K562 (cell line): ENCODE measurements at regions not wholly inside any gene's neighbourhood (a gene's known extent, or its start where the extent isn't known, plus 50 kb on each side); places are given as distances from the start of the nearest gene placed in this dataset.

Experiments used
- ARHGAP35 ChIP-seq: fragments of 450-650 bp; IDR thresholded peaks from 2 replicates; pipeline ENCODE4 v1.6.1; 2018; ENCODE audit not compliant: partially characterized antibody
- ARNT ChIP-seq, 2 experiments: fragments of 450-650 bp; IDR thresholded peaks; 2 replicates each; pipeline ENCODE4 v1.6.1; 2016; ENCODE audit warnings: mild to moderate bottlenecking in 1 of 2
- ATF7 ChIP-seq: fragments of 450-650 bp; IDR thresholded peaks from 2 replicates; pipeline ENCODE4 v1.7.1; 2014; ENCODE audit warnings: mild to moderate bottlenecking, moderate library complexity
- CEBPB ChIP-seq: fragments of 450-650 bp; IDR thresholded peaks from 2 replicates; pipeline ENCODE4 v1.6.1; 2016; ENCODE audit warnings: missing genetic modification characterization, missing compliant biosample characterization
- DACH1 ChIP-seq: fragments of 450-650 bp; IDR thresholded peaks from 2 replicates; pipeline ENCODE4 v1.6.1; 2018; ENCODE audit not compliant: partially characterized antibody
- FOXJ3 ChIP-seq: sonication (generic); formaldehyde crosslinking; IDR thresholded peaks from 2 replicates; pipeline ENCODE4 v1.4.0; 2020; ENCODE audit warnings: mild to moderate bottlenecking, missing genetic modification reagents
- JUND ChIP-seq, 2 experiments: IDR thresholded peaks; 2 replicates in 1 of 2; 3 replicates in 1 of 2; pipeline ENCODE4 v1.6.1; 2011; ENCODE audit warnings: borderline replicate concordance in 2 of 2, low read depth in 2 of 2, low read length in 2 of 2, improper control_type of control experiment in 1 of 2, missing biosample characterization in 1 of 2, missing genetic modification characterization in 1 of 2, missing genetic modification reagents in 1 of 2
- NFE2 ChIP-seq: IDR thresholded peaks from 2 replicates; pipeline ENCODE4 v1.6.1; 2014; ENCODE audit warnings: antibody characterized with exemption, low read depth
- PBX2 ChIP-seq, 2 experiments: IDR thresholded peaks in 1 of 2; conservative IDR thresholded peaks in 1 of 2; 2 replicates each; pipeline ENCODE4 v1.6.1; 2016; ENCODE audit warnings: low read depth in 2 of 2, mild to moderate bottlenecking in 1 of 2, missing compliant biosample characterization in 1 of 2, missing genetic modification characterization in 1 of 2, moderate library complexity in 1 of 2
- PHB2 ChIP-seq: fragments of 450-650 bp; IDR thresholded peaks from 2 replicates; pipeline ENCODE4 v1.6.1; 2017; ENCODE audit warnings: low read depth
- PHTF2 ChIP-seq: fragments of 250-450 bp; sonication (Bioruptor Pico); IDR thresholded peaks from 2 replicates; pipeline ENCODE4 v1.5.0; 2021; ENCODE audit warnings: mild to moderate bottlenecking
- ZBTB2 ChIP-seq: fragments of 450-650 bp; IDR thresholded peaks from 2 replicates; pipeline ENCODE4 v1.6.1; 2016; ENCODE audit warnings: antibody characterized with exemption
- ZNF76 ChIP-seq: fragments of 250-450 bp; sonication (Bioruptor Pico); IDR thresholded peaks from 2 replicates; pipeline ENCODE4 v1.4.0; 2020; ENCODE audit warnings: mild to moderate bottlenecking, moderate library complexity, borderline replicate concordance
- ZSCAN29 ChIP-seq: fragments of 450-650 bp; IDR thresholded peaks from 2 replicates; pipeline ENCODE4 v1.6.1; 2017
- ZSCAN32 ChIP-seq: fragments of 450-650 bp; formaldehyde crosslinking; IDR thresholded peaks from 2 replicates; pipeline ENCODE4 v1.4.0; 2020; ENCODE audit warnings: mild to moderate bottlenecking, moderate library complexity

- TF ChIP-seq ZBTB2 (no peak), JUND (IDR thresholded peaks at IDR 0.05; ENCODE audit: borderline replicate concordance, low read depth, low read length) (peak; percentile 22; the same call in 1 of the 2 replicates), JUND (tag; IDR thresholded peaks at IDR 0.05; ENCODE audit: borderline replicate concordance, low read depth, low read length) (peak; percentile 60; the same call in 2 of the 3 replicates), FOXJ3 (CRISPR knock-in tag) (no peak), ARHGAP35 (no peak), PHTF2 (no peak), ATF7 (peak; percentile 34; the same call in 1 of the 2 replicates), NFE2 (peak; percentile 36; the same call in 1 of the 2 replicates), ZNF76 (CRISPR knock-in tag) (no peak), PBX2 (CRISPR knock-in tag; IDR thresholded peaks at IDR 0.05; ENCODE audit: low read depth) (no peak), PBX2 (tag; conservative IDR thresholded peaks at IDR 0.05; ENCODE audit: low read depth) (peak; percentile 93), ZSCAN32 (CRISPR knock-in tag) (no peak), PHB2 (no peak), CEBPB (tag) (no peak), ZSCAN29 (no peak), ARNT (IDR thresholded peaks at IDR 0.05) (no peak), DACH1 (no peak)
- TF ChIP-seq, all 486 proteins: peak for 11
These were observed 60.2 kb upstream of the ZKSCAN2 start (continued) for GRCh38 chr16:25317732-25318316.
